ENCODE measurements at regions not wholly inside any gene's neighbourhood (a gene's known extent, or its start where the extent isn't known, plus 50 kb on each side); places are given as distances from the start of the nearest gene placed in this dataset.

GRCh38 chr2:216787851-216788540 is 71.9 kb downstream of the TNP1 start:
- DNase-seq (ENCODE audit: low spot score): no peak
- no peak overlapping the region for H3K27ac ChIP-seq
- no peak overlapping the region for H3K4me3 ChIP-seq
- TF ChIP-seq, protein P1, sequence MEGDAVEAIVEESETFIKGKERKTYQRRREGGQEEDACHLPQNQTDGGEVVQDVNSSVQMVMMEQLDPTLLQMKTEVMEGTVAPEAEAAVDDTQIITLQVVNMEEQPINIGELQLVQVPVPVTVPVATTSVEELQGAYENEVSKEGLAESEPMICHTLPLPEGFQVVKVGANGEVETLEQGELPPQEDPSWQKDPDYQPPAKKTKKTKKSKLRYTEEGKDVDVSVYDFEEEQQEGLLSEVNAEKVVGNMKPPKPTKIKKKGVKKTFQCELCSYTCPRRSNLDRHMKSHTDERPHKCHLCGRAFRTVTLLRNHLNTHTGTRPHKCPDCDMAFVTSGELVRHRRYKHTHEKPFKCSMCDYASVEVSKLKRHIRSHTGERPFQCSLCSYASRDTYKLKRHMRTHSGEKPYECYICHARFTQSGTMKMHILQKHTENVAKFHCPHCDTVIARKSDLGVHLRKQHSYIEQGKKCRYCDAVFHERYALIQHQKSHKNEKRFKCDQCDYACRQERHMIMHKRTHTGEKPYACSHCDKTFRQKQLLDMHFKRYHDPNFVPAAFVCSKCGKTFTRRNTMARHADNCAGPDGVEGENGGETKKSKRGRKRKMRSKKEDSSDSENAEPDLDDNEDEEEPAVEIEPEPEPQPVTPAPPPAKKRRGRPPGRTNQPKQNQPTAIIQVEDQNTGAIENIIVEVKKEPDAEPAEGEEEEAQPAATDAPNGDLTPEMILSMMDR (IDR thresholded peaks at IDR 0.05): no peak

- Histone ChIP-seq H3K27ac (no peak overlapping the region), H3K4me3 (no peak overlapping the region)
- no peak for DNase-seq (ENCODE audit: low spot score)
- TF ChIP-seq, protein P1 (IDR thresholded peaks at IDR 0.05): no peak
Observed at GRCh38 chr2:216786676-216787075, 73.2 kb downstream of the TNP1 start.

GRCh38 chr2:216784456-216784855 is 75.4 kb downstream of the TNP1 start:
- DNase-seq (ENCODE audit: low spot score): no peak
- H3K4me3 ChIP-seq: no peak overlapping the region

GRCh38 chr2:216781709-216782108 is 78.2 kb downstream of the TNP1 start:
- TF ChIP-seq, protein P1 (IDR thresholded peaks at IDR 0.05): no peak
- no peak overlapping the region for H3K27ac ChIP-seq
- no peak overlapping the region for H3K4me3 ChIP-seq
- no peak for DNase-seq (ENCODE audit: low spot score)

More at GRCh38 chr2:216784456-216784855, 75.4 kb downstream of the TNP1 start:
- TF ChIP-seq, protein P1 (IDR thresholded peaks at IDR 0.05): no peak
- H3K27ac ChIP-seq: no peak overlapping the region

- Histone ChIP-seq H3K4me3 (no peak overlapping the region), H3K27ac (no peak overlapping the region)
- no peak for DNase-seq (ENCODE audit: low spot score)
- TF ChIP-seq, protein P1 (IDR thresholded peaks at IDR 0.05): no peak
Observed at GRCh38 chr2:216780843-216781242, 79.0 kb downstream of the TNP1 start.

GRCh38 chr2:216777637-216778273 is 82.1 kb downstream of the TNP1 start:
- H3K4me3 ChIP-seq: no peak overlapping the region
- TF ChIP-seq, protein P1 (IDR thresholded peaks at IDR 0.05): no peak
- no peak for DNase-seq (ENCODE audit: low spot score)
- H3K27ac ChIP-seq: no peak overlapping the region
